A549 (cell line): ENCODE measurements at regions not wholly inside any gene's neighbourhood (a gene's known extent, or its start where the extent isn't known, plus 50 kb on each side); places are given as distances from the start of the nearest gene placed in this dataset.

Experiments
- ATAC-seq, 2 experiments: fragments of 200-7000 bp in 1 of 2; fragments of >200 bp in 1 of 2; cut with Nextera tagmentation in 1 of 2; cut with Tn5 transposase in 1 of 2; 3 replicates each; pipeline versions ENCODE4 v1.8.0 to v1.9.1; 2018 to 2020; ENCODE audit warnings: mild to moderate bottlenecking in 1 of 2, moderate library complexity in 1 of 2
- CTCF ChIA-PET: fragments of 300-600 bp; sonication (Branson Sonifier 250); formaldehyde crosslinking; extraction: SDS; loops from one replicate; lab custom pipeline; 2021; ENCODE audit warnings: antibody characterized with exemption, inconsistent platforms; lab: Yijun Ruan, JAX
- POLR2A ChIA-PET: fragments of 350-600 bp; formaldehyde crosslinking; extraction: SDS; loops from one replicate; lab custom pipeline; 2021; ENCODE audit warnings: antibody characterized with exemption, inconsistent platforms; lab: Yijun Ruan, JAX
- DNase-seq, 2 experiments: peaks; one replicate each; pipeline versions ENCODE4 v3.0.0 to v3.0.0-alpha.2; 2011 to 2016; ENCODE audit warnings: low read depth in 1 of 2, low spot score in 1 of 2
- FAIRE-seq: peaks from 2 replicates; lab custom pipeline; 2011; peaks lifted over from hg19 to GRCh38; lab: Jason Lieb, UNC
- H3K27ac ChIP-seq, 2 experiments: fragments of >200 bp; sonication (Bioruptor Twin); formaldehyde crosslinking; 3 replicates each; pipeline ENCODE4 v1.5.1; 2016 to 2017
- H3K4me1 ChIP-seq: fragments of >200 bp; sonication (Bioruptor Twin); formaldehyde crosslinking; 3 replicates; pipeline ENCODE4 v1.6.1; 2016
- H3K4me2 ChIP-seq: fragments of >200 bp; sonication (Bioruptor Twin); formaldehyde crosslinking; 3 replicates; pipeline ENCODE4 v1.6.1; 2016
- H3K4me3 ChIP-seq: fragments of >200 bp; sonication (Bioruptor Twin); formaldehyde crosslinking; 3 replicates; pipeline ENCODE4 v1.5.1; 2016
- H3K9me3 ChIP-seq: fragments of >200 bp; sonication (Bioruptor Twin); formaldehyde crosslinking; 3 replicates; pipeline ENCODE4 v1.6.1; 2016
- BHLHE40 ChIP-seq: IDR thresholded peaks from 2 replicates; pipeline ENCODE4 v1.6.1; 2012; ENCODE audit warnings: low read depth, low read length, inconsistent platforms
- CHD4 ChIP-seq: fragments of 200-600 bp; sonication (generic); IDR thresholded peaks from 2 replicates; pipeline ENCODE4 v1.6.1; 2016; ENCODE audit warnings: antibody characterized with exemption, mild to moderate bottlenecking, borderline replicate concordance
- FOSL2 ChIP-seq, 2 experiments: fragments of 450-650 bp in 1 of 2; fragments of >200 bp in 1 of 2; sonication (Bioruptor Twin) in 1 of 2; formaldehyde crosslinking; IDR thresholded peaks; 2 replicates each; pipeline versions ENCODE4 v1.5.0 to v1.6.1; 2016 to 2020; ENCODE audit warnings: mild to moderate bottlenecking in 1 of 2, moderate library complexity in 1 of 2
- HEYL ChIP-seq: fragments of 250-450 bp; sonication (Bioruptor Pico); IDR thresholded peaks from 2 replicates; pipeline ENCODE4 v1.8.0; 2021; ENCODE audit warnings: mild to moderate bottlenecking, moderate library complexity
- HOXA7 ChIP-seq: fragments of 250-450 bp; sonication (Bioruptor Pico); IDR thresholded peaks from 2 replicates; pipeline ENCODE4 v1.5.0; 2020; ENCODE audit warnings: mild to moderate bottlenecking, moderate library complexity
- HOXB13 ChIP-seq: fragments of 250-450 bp; sonication (Bioruptor Pico); IDR thresholded peaks from 2 replicates; pipeline ENCODE4 v1.5.0; 2020; ENCODE audit warnings: low read depth, mild to moderate bottlenecking, moderate library complexity
- KDM5A ChIP-seq: fragments of 200-600 bp; sonication (generic); IDR thresholded peaks from 2 replicates; pipeline ENCODE4 v1.6.1; 2016; ENCODE audit warnings: antibody characterized with exemption, mild to moderate bottlenecking
- MAZ ChIP-seq: fragments of 150-350 bp; IDR thresholded peaks from 2 replicates; pipeline ENCODE4 v1.6.1; 2014; ENCODE audit warnings: antibody characterized with exemption, low read depth, low read length, borderline replicate concordance
- PHF8 ChIP-seq: fragments of 200-600 bp; sonication (generic); IDR thresholded peaks from 2 replicates; pipeline ENCODE4 v1.6.1; 2016; ENCODE audit warnings: low read depth, mild to moderate bottlenecking, antibody characterized with exemption, moderate library complexity, borderline replicate concordance
- RARB ChIP-seq: fragments of 250-450 bp; sonication (Bioruptor Pico); IDR thresholded peaks from 2 replicates; pipeline ENCODE4 v1.8.0; 2021; ENCODE audit warnings: mild to moderate bottlenecking, moderate library complexity
- RCOR1 ChIP-seq: fragments of 150-350 bp; IDR thresholded peaks from 2 replicates; pipeline ENCODE4 v1.6.1; 2014; ENCODE audit warnings: antibody characterized with exemption, low read length, low read depth
- SREBF2 ChIP-seq: fragments of 450-650 bp; IDR thresholded peaks from 2 replicates; pipeline ENCODE4 v1.6.1; 2014; ENCODE audit warnings: mild to moderate bottlenecking, moderate library complexity
- ZFP36 ChIP-seq: fragments of 450-650 bp; IDR thresholded peaks from 2 replicates; pipeline ENCODE4 v1.6.1; 2014; ENCODE audit warnings: borderline replicate concordance; ENCODE audit not compliant: partially characterized antibody
- ZSCAN20 ChIP-seq: fragments of 250-450 bp; sonication (Bioruptor Pico); IDR thresholded peaks from 2 replicates; pipeline ENCODE4 v1.8.0; 2022; ENCODE audit warnings: mild to moderate bottlenecking, moderate library complexity
- whole genome bisulfite sequencing: methylation state at CpG from one replicate; pipeline ENCODE4 v1.1.6; 2017; ENCODE audit errors: missing lambda C conversion rate; 5-methylcytosine and 5-hydroxymethylcytosine counted together
- TF ChIP-seq, protein P1 (sequence below): IDR thresholded peaks from 2 replicates; pipeline ENCODE4 v1.6.1; 2012
- TF ChIP-seq, protein P2 (sequence below): fragments of 450-650 bp; IDR thresholded peaks from 2 replicates; pipeline ENCODE4 v1.6.1; 2014; ENCODE audit warnings: antibody characterized with exemption
- TF ChIP-seq, protein P3 (sequence below): fragments of 250-450 bp; sonication (Bioruptor Pico); IDR thresholded peaks from 2 replicates; pipeline ENCODE4 v1.5.0; 2021; ENCODE audit warnings: mild to moderate bottlenecking, moderate library complexity, borderline replicate concordance
- TF ChIP-seq, protein P4 (sequence below): IDR thresholded peaks from 2 replicates; pipeline ENCODE4 v1.6.1; 2012; ENCODE audit warnings: low read depth, borderline replicate concordance
- TF ChIP-seq, protein P5 (sequence below): IDR thresholded peaks from 2 replicates; pipeline ENCODE4 v1.6.1; 2012

DNA sequence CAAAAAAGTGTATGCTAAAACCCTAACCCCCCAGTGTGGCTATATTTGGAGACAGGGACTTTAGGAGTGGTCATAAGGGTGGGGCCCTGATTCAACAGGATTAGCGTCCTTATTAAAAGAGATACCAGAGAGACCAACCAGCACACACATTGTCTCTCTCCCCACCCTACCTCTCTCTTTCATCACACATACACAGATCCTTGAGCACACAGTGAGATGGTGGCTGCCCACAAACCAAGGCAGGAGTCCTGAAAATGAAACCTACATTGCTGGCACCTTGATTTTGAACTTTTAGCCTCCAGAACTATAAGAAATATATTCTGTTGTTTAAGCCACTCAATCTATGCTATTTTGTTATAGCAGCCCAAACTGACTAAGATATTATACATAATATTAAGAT lies 224.2 kb downstream of the KDR start:
- TF ChIP-seq, protein P1, sequence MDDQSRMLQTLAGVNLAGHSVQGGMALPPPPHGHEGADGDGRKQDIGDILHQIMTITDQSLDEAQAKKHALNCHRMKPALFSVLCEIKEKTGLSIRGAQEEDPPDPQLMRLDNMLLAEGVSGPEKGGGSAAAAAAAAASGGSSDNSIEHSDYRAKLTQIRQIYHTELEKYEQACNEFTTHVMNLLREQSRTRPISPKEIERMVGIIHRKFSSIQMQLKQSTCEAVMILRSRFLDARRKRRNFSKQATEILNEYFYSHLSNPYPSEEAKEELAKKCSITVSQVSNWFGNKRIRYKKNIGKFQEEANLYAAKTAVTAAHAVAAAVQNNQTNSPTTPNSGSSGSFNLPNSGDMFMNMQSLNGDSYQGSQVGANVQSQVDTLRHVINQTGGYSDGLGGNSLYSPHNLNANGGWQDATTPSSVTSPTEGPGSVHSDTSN: no peak
- 0% methylated on average over 1 of the region's 1 CpG for WGBS
- ATAC-seq (no peak), DNase-seq (no peak), FAIRE-seq (no peak)
- H3K9me3 ChIP-seq: no peaks in the 10 kb centered on the region
- CTCF ChIA-PET: no interaction called here
- H3K27ac ChIP-seq: no peak overlapping the region
- H3K4me1 ChIP-seq: no peaks in the 10 kb centered on the region
- POLR2A ChIA-PET: no interaction called here
- no peak overlapping the region for H3K4me3 ChIP-seq
- H3K4me2 ChIP-seq: no peak overlapping the region

DNA sequence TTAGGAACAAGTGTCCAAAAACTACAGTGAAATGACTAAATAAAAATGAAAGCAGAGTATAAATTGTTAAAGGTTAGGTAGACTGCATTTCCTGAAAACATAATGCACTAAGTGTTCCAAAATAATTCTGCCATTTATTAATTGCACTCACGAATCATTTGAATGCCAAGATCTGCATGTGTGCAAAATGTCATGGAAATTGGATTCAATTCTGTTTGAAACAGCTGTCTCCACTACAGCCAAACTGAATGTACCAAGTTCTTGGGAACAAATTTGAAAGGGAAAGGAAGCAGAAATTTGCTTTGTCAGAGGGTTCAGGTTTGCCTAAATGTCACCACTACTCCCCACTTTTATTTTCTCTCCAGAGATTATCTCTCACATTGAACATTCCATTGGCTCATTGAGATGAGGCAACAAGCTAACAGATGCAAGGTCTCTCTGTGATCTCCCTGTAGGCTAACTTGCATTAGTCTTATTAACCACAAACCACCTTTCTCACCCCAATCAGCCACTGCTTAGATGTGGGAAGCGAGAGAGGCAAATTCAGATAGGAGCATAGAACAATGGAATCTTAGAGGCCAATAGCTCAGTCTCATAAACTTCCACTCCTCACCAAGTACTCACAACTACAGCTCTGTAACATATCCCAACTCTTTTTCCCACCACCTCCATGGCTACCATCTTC lies 226.6 kb downstream of the KDR start:
- FAIRE-seq (no peak), DNase-seq (no peak), ATAC-seq (no peak)
- no peak for TF ChIP-seq RARB (CRISPR knock-in tag)
- TF ChIP-seq HOXA7: no peak
- no peak for TF ChIP-seq ZSCAN20 (CRISPR knock-in tag)
- TF ChIP-seq FOSL2 (IDR thresholded peaks at IDR 0.05): no peak
- TF ChIP-seq FOSL2 (CRISPR knock-in tag; IDR thresholded peaks at IDR 0.05): no peak
- TF ChIP-seq RCOR1: no peak
- no peak for TF ChIP-seq BHLHE40
- no peak for TF ChIP-seq MAZ
- TF ChIP-seq, protein P2, sequence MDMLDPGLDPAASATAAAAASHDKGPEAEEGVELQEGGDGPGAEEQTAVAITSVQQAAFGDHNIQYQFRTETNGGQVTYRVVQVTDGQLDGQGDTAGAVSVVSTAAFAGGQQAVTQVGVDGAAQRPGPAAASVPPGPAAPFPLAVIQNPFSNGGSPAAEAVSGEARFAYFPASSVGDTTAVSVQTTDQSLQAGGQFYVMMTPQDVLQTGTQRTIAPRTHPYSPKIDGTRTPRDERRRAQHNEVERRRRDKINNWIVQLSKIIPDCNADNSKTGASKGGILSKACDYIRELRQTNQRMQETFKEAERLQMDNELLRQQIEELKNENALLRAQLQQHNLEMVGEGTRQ: no peak
- no peak for TF ChIP-seq HOXB13
- TF ChIP-seq CHD4: no peak
- Histone ChIP-seq H3K4me2 (no peak overlapping the region), H3K4me1 (no peaks in the 10 kb centered on the region), H3K27ac (no peak overlapping the region), H3K4me3 (no peak overlapping the region), H3K9me3 (no peaks in the 10 kb centered on the region)
- CTCF ChIA-PET: no interaction called here
- WGBS: 0% methylated on average over 2 of the region's 2 CpGs
- POLR2A ChIA-PET: no interaction called here

DNA sequence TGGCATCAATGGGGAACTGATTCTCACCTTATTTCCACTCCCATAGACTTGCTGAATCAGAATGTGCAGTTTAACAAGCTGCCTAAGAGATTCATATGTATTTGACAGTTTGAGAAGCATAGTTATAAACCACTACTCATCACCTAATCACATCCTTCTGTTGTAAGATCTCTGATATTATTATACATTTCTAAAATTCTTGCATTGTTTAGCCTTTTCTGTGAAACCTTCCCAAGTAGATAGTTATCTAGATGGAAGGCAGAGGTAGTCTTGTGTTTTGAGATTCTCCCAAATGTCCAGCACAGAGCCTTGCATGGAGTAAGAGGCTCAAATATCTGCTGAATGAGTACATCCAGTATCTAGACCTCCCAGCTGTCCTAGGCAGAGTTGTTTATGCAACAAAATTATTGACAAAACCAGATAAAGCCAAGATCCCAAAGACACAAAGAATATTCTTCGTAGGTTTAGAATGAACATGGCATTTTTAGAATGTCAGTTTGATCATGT lies 227.3 kb downstream of the KDR start:
- H3K4me3 ChIP-seq: no peak overlapping the region
- H3K9me3 ChIP-seq: no peaks in the 10 kb centered on the region
- DNase-seq (no peak), ATAC-seq (no peak), FAIRE-seq (no peak)
- ChIA-PET CTCF (no interaction called here), POLR2A (no interaction called here)
- no peaks in the 10 kb centered on the region for H3K4me1 ChIP-seq
- H3K4me2 ChIP-seq: no peak overlapping the region
- WGBS: 0% methylated on average over 1 of the region's 1 CpG
- TF ChIP-seq SREBF2 (no peak), PHF8 (no peak), BHLHE40 (no peak), ZFP36 (no peak), RCOR1 (no peak), ZSCAN20 (CRISPR knock-in tag) (no peak), HEYL (CRISPR knock-in tag) (no peak), KDM5A (no peak)
- TF ChIP-seq, protein P3, sequence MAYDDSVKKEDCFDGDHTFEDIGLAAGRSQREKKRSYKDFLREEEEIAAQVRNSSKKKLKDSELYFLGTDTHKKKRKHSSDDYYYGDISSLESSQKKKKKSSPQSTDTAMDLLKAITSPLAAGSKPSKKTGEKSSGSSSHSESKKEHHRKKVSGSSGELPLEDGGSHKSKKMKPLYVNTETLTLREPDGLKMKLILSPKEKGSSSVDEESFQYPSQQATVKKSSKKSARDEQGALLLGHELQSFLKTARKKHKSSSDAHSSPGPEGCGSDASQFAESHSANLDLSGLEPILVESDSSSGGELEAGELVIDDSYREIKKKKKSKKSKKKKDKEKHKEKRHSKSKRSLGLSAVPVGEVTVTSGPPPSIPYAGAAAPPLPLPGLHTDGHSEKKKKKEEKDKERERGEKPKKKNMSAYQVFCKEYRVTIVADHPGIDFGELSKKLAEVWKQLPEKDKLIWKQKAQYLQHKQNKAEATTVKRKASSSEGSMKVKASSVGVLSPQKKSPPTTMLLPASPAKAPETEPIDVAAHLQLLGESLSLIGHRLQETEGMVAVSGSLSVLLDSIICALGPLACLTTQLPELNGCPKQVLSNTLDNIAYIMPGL (CRISPR knock-in tag): no peak
- TF ChIP-seq, protein P4, sequence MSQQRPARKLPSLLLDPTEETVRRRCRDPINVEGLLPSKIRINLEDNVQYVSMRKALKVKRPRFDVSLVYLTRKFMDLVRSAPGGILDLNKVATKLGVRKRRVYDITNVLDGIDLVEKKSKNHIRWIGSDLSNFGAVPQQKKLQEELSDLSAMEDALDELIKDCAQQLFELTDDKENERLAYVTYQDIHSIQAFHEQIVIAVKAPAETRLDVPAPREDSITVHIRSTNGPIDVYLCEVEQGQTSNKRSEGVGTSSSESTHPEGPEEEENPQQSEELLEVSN: no peak
- TF ChIP-seq, protein P5, sequence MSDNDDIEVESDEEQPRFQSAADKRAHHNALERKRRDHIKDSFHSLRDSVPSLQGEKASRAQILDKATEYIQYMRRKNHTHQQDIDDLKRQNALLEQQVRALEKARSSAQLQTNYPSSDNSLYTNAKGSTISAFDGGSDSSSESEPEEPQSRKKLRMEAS: no peak
- no peak overlapping the region for H3K27ac ChIP-seq
